Nephron progenitor cell (in vitro differentiated cells): ENCODE measurements at regions not wholly inside any gene's neighbourhood (a gene's known extent, or its start where the extent isn't known, plus 50 kb on each side); places are given as distances from the start of the nearest gene placed in this dataset.

Experiments
- DNase-seq: peaks from one replicate; pipeline ENCODE4 v3.0.0; 2021
- H3K27ac Mint-ChIP-seq: 2 replicates; pipeline ENCODE4 v1.8.0; 2021; ENCODE audit warnings: mild to moderate bottlenecking, moderate library complexity, mixed read lengths
- H3K27me3 Mint-ChIP-seq: 2 replicates; pipeline ENCODE4 v1.8.0; 2021; ENCODE audit warnings: mild to moderate bottlenecking, low read depth, mixed read lengths; ENCODE audit not compliant: poor library complexity
- H3K36me3 Mint-ChIP-seq: 2 replicates; pipeline ENCODE4 v1.8.0; 2021; ENCODE audit warnings: low read depth, mixed read lengths
- H3K4me1 Mint-ChIP-seq: 2 replicates; pipeline ENCODE4 v1.8.0; 2021; ENCODE audit warnings: mixed read lengths
- H3K4me3 Mint-ChIP-seq: 2 replicates; pipeline ENCODE4 v1.8.0; 2021; ENCODE audit warnings: mild to moderate bottlenecking, moderate library complexity, mixed read lengths
- H3K9me3 Mint-ChIP-seq: 2 replicates; pipeline ENCODE4 v1.8.0; 2021; ENCODE audit warnings: mild to moderate bottlenecking, moderate library complexity, mixed read lengths
- CTCF ChIP-seq: fragments of 200-600 bp; sonication (generic); IDR thresholded peaks from 2 replicates; pipeline ENCODE4 v1.5.0; 2021; ENCODE audit warnings: antibody characterized with exemption

- peaks cover 30% of the 10 kb centered on the region for H3K27me3 Mint-ChIP-seq
- no peak overlapping the region for H3K27ac Mint-ChIP-seq
- no peak overlapping the region for H3K4me3 Mint-ChIP-seq
- no peak for DNase-seq
- H3K36me3 Mint-ChIP-seq = no peaks in the 10 kb centered on the region
- no peak for TF ChIP-seq CTCF
- peaks cover 34% of the 10 kb centered on the region for H3K9me3 Mint-ChIP-seq
- H3K4me1 Mint-ChIP-seq = no peaks in the 10 kb centered on the region
Observed at GRCh38 chr7:149367418-149368180, 93.3 kb downstream of the ZNF777 start.

GRCh38 chr7:149369497-149369896, 91.4 kb downstream of the ZNF777 start:
- Mint-ChIP-seq H3K4me3 (no peak overlapping the region), H3K27me3 (peaks cover 39% of the 10 kb centered on the region), H3K4me1 (no peaks in the 10 kb centered on the region), H3K36me3 (peaks cover 4% of the 10 kb centered on the region), H3K9me3 (peaks cover 44% of the 10 kb centered on the region), H3K27ac (peak overlapping the region; percentile 58)
- DNase-seq = no peak
- no peak for TF ChIP-seq CTCF

GRCh38 chr7:149370790-149371189, 90.1 kb downstream of the ZNF777 start:
- Mint-ChIP-seq H3K9me3 (peaks cover 40% of the 10 kb centered on the region), H3K27ac (no peak overlapping the region), H3K4me3 (no peak overlapping the region), H3K27me3 (peaks cover 35% of the 10 kb centered on the region), H3K4me1 (no peaks in the 10 kb centered on the region), H3K36me3 (peaks cover 4% of the 10 kb centered on the region)
- TF ChIP-seq CTCF = no peak
- DNase-seq = no peak

GRCh38 chr7:149373089-149373488, 87.8 kb downstream of the ZNF777 start:
- Mint-ChIP-seq H3K4me3 (no peak overlapping the region), H3K27ac (no peak overlapping the region), H3K27me3 (peaks cover 36% of the 10 kb centered on the region), H3K9me3 (peaks cover 43% of the 10 kb centered on the region), H3K36me3 (peaks cover 4% of the 10 kb centered on the region), H3K4me1 (no peaks in the 10 kb centered on the region)
- no peak for DNase-seq
- TF ChIP-seq CTCF = no peak

GRCh38 chr7:149375234-149376008, 85.4 kb downstream of the ZNF777 start:
- H3K4me3 Mint-ChIP-seq = no peak overlapping the region
- no peak for TF ChIP-seq CTCF
- no peak overlapping the region for H3K27ac Mint-ChIP-seq
- no peaks in the 10 kb centered on the region for H3K4me1 Mint-ChIP-seq
- H3K36me3 Mint-ChIP-seq = peaks cover 4% of the 10 kb centered on the region
- H3K27me3 Mint-ChIP-seq = peaks cover 47% of the 10 kb centered on the region
- peaks cover 54% of the 10 kb centered on the region for H3K9me3 Mint-ChIP-seq
- no peak for DNase-seq
